ENCODE measurements at regions not wholly inside any gene's neighbourhood (a gene's known extent, or its start where the extent isn't known, plus 50 kb on each side); places are given as distances from the start of the nearest gene placed in this dataset.

DNA sequence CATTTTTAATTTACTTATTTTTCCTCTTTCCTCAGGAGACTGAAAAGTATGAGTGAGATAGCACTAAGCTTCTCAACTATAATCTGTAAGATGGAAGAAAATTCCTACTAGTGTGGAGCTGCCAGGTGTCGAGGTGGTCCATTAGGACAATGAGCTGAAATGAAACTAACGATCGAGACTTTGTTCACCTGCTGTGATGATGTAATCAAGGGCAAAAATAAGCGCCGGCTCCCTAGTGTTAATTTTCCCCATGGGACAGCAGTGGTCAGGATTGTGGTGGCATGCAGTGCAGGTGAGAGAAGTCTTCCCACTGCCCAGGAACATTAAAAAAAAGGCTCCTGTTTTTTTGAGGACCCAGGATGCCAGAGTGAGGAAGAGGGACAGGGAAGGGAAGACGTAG, 859.1 kb upstream of the GCFC2 start:
- TF ChIP-seq, protein P1, sequence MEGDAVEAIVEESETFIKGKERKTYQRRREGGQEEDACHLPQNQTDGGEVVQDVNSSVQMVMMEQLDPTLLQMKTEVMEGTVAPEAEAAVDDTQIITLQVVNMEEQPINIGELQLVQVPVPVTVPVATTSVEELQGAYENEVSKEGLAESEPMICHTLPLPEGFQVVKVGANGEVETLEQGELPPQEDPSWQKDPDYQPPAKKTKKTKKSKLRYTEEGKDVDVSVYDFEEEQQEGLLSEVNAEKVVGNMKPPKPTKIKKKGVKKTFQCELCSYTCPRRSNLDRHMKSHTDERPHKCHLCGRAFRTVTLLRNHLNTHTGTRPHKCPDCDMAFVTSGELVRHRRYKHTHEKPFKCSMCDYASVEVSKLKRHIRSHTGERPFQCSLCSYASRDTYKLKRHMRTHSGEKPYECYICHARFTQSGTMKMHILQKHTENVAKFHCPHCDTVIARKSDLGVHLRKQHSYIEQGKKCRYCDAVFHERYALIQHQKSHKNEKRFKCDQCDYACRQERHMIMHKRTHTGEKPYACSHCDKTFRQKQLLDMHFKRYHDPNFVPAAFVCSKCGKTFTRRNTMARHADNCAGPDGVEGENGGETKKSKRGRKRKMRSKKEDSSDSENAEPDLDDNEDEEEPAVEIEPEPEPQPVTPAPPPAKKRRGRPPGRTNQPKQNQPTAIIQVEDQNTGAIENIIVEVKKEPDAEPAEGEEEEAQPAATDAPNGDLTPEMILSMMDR (tag by site-specific recombination; IDR thresholded peaks at IDR 0.05) = no peak
- TF ChIP-seq ZNF664 (tag by site-specific recombination; IDR thresholded peaks at IDR 0.05) (no peak), ZNF335 (tag by site-specific recombination; conservative IDR thresholded peaks at IDR 0.05) (no peak), KLF1 (tag by site-specific recombination; IDR thresholded peaks at IDR 0.05) (no peak), HOXA7 (CRISPR knock-in tag; IDR thresholded peaks at IDR 0.05; ENCODE audit: borderline replicate concordance) (no peak)
- TF ChIP-seq, protein P2, sequence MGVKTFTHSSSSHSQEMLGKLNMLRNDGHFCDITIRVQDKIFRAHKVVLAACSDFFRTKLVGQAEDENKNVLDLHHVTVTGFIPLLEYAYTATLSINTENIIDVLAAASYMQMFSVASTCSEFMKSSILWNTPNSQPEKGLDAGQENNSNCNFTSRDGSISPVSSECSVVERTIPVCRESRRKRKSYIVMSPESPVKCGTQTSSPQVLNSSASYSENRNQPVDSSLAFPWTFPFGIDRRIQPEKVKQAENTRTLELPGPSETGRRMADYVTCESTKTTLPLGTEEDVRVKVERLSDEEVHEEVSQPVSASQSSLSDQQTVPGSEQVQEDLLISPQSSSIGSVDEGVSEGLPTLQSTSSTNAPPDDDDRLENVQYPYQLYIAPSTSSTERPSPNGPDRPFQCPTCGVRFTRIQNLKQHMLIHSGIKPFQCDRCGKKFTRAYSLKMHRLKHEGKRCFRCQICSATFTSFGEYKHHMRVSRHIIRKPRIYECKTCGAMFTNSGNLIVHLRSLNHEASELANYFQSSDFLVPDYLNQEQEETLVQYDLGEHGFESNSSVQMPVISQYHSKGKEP (tag by site-specific recombination; IDR thresholded peaks at IDR 0.05) = no peak

Measured in HEK293 (cell line).